ENCODE measurements at regions not wholly inside any gene's neighbourhood (a gene's known extent, or its start where the extent isn't known, plus 50 kb on each side); places are given as distances from the start of the nearest gene placed in this dataset.
"Not testable (repeated sequence)": the region's sequence is repeated elsewhere in the genome, so short reads cannot be mapped to it uniquely, and the experiment has no call there.

DNA sequence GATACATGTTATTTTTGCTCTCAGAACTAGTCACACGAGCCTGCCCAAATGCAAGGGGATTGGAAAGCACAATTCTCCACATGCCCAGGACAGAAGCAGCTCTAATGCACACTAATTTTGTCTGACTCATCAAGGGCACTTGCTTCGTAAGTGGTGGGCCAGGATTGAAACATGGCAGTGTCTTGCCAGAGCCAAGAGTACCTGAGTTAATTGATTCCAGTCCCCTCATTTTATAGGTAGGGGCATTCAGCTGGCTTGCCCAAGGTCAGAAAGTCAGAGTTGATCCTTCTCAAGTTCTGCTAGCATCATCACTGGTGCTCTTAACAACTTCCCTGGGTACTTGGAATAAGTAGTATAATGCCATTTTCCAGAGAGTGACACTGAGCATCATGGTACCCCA is 356.1 kb downstream of the ZNF326 start:
- Histone ChIP-seq H3K4me2 (ENCODE audit: low read length) (no peak overlapping the region), H3K36me3 (replicated peaks; ENCODE audit: low read depth, low read length) (no peaks in the 10 kb centered on the region), H3K79me2 (ENCODE audit: low read length) (no peaks in the 10 kb centered on the region)

DNA sequence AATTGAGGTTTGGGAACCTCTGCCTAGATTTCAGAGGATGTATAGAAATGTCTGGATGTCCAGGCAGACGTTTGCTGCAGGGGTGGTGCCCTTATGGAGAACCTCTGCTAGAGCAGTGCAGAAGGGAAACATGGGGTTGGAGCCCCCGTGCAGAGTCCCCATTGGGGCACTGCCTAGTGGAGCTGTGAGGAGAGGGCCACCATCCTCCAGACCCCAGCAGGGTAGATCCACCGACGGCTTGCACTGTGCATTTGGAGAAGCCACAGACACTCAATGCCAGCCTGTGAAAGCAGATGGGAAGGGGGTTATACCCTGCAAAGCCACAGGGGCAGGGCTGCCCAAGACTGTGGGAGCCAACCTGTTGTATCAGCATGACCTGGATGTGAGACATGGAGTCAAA is 354.6 kb downstream of the ZNF326 start:
- no peaks in the 10 kb centered on the region for H3K79me2 ChIP-seq (ENCODE audit: low read length)
- H4K20me1 ChIP-seq (ENCODE audit: insufficient read depth, low read length) = no peaks in the 10 kb centered on the region
- no peak overlapping the region for H3K4me2 ChIP-seq (ENCODE audit: low read length)
- H3K4me1 ChIP-seq (ENCODE audit: low read length) = peaks cover 9% of the 10 kb centered on the region; the same call in 1 of the 2 replicates
- H3K4me3 ChIP-seq (ENCODE audit: low read length) = no peak overlapping the region
- no peaks in the 10 kb centered on the region for H3K27me3 ChIP-seq (ENCODE audit: low read depth, low read length)
- no peak overlapping the region for H2AFZ ChIP-seq (ENCODE audit: low read depth, low read length)
- H3K9ac ChIP-seq (ENCODE audit: low read length) = no peak overlapping the region
- TF ChIP-seq, protein P1, sequence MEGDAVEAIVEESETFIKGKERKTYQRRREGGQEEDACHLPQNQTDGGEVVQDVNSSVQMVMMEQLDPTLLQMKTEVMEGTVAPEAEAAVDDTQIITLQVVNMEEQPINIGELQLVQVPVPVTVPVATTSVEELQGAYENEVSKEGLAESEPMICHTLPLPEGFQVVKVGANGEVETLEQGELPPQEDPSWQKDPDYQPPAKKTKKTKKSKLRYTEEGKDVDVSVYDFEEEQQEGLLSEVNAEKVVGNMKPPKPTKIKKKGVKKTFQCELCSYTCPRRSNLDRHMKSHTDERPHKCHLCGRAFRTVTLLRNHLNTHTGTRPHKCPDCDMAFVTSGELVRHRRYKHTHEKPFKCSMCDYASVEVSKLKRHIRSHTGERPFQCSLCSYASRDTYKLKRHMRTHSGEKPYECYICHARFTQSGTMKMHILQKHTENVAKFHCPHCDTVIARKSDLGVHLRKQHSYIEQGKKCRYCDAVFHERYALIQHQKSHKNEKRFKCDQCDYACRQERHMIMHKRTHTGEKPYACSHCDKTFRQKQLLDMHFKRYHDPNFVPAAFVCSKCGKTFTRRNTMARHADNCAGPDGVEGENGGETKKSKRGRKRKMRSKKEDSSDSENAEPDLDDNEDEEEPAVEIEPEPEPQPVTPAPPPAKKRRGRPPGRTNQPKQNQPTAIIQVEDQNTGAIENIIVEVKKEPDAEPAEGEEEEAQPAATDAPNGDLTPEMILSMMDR (IDR thresholded peaks at IDR 0.05; ENCODE audit: low read depth, low read length) = no peak
- no peak for TF ChIP-seq EZH2phosphoT487 (IDR thresholded peaks at IDR 0.05; ENCODE audit: low read depth)
- no peaks in the 10 kb centered on the region for H3K36me3 ChIP-seq (replicated peaks; ENCODE audit: low read depth, low read length)
- H3K9me3 ChIP-seq (ENCODE audit: insufficient read depth, low read length) = no peaks in the 10 kb centered on the region
- H3K27ac ChIP-seq (ENCODE audit: low read length) = no peak overlapping the region

More for the DNA sequence above, 356.1 kb downstream of the ZNF326 start:
- Histone ChIP-seq H3K4me1 (ENCODE audit: low read length) (peaks cover 6% of the 10 kb centered on the region; the same call in 1 of the 2 replicates), H4K20me1 (ENCODE audit: insufficient read depth, low read length) (no peaks in the 10 kb centered on the region), H3K27me3 (ENCODE audit: low read depth, low read length) (no peaks in the 10 kb centered on the region), H3K4me3 (ENCODE audit: low read length) (no peak overlapping the region), H3K9ac (ENCODE audit: low read length) (no peak overlapping the region), H3K9me3 (ENCODE audit: insufficient read depth, low read length) (no peaks in the 10 kb centered on the region), H2AFZ (ENCODE audit: low read depth, low read length) (no peak overlapping the region), H3K27ac (ENCODE audit: low read length) (no peak overlapping the region)
- TF ChIP-seq, protein P1 (IDR thresholded peaks at IDR 0.05; ENCODE audit: low read depth, low read length) = no peak
- no peak for TF ChIP-seq EZH2phosphoT487 (IDR thresholded peaks at IDR 0.05; ENCODE audit: low read depth)

- Histone ChIP-seq H3K9me3 (ENCODE audit: insufficient read depth, low read length) (no peaks in the 10 kb centered on the region), H3K27me3 (ENCODE audit: low read depth, low read length) (no peaks in the 10 kb centered on the region), H3K4me2 (ENCODE audit: low read length) (no peak overlapping the region), H3K9ac (ENCODE audit: low read length) (no peak overlapping the region), H3K4me1 (ENCODE audit: low read length) (peaks cover 9% of the 10 kb centered on the region; the same call in 1 of the 2 replicates), H3K27ac (ENCODE audit: low read length) (no peak overlapping the region), H3K79me2 (ENCODE audit: low read length) (no peaks in the 10 kb centered on the region), H2AFZ (ENCODE audit: low read depth, low read length) (no peak overlapping the region), H3K36me3 (replicated peaks; ENCODE audit: low read depth, low read length) (no peaks in the 10 kb centered on the region), H4K20me1 (ENCODE audit: insufficient read depth, low read length) (no peaks in the 10 kb centered on the region), H3K4me3 (ENCODE audit: low read length) (no peak overlapping the region)
- no peak for TF ChIP-seq EZH2phosphoT487 (IDR thresholded peaks at IDR 0.05; ENCODE audit: low read depth)
- TF ChIP-seq, protein P1 (IDR thresholded peaks at IDR 0.05; ENCODE audit: low read depth, low read length) = no peak
Measured at GRCh38 chr1:90348934-90349333, 354.0 kb downstream of the ZNF326 start.

- not testable (repeated sequence) for H3K27me3 ChIP-seq (ENCODE audit: low read depth, low read length); H3K4me2 ChIP-seq (ENCODE audit: low read length); H3K36me3 ChIP-seq (replicated peaks; ENCODE audit: low read depth, low read length); H4K20me1 ChIP-seq (ENCODE audit: insufficient read depth, low read length); H3K4me3 ChIP-seq (ENCODE audit: low read length); H3K27ac ChIP-seq (ENCODE audit: low read length); H3K4me1 ChIP-seq (ENCODE audit: low read length); H3K79me2 ChIP-seq (ENCODE audit: low read length); H3K9me3 ChIP-seq (ENCODE audit: insufficient read depth, low read length); H2AFZ ChIP-seq (ENCODE audit: low read depth, low read length); H3K9ac ChIP-seq (ENCODE audit: low read length)
Measured at GRCh38 chr1:90348459-90348858, 353.5 kb downstream of the ZNF326 start.

DNA sequence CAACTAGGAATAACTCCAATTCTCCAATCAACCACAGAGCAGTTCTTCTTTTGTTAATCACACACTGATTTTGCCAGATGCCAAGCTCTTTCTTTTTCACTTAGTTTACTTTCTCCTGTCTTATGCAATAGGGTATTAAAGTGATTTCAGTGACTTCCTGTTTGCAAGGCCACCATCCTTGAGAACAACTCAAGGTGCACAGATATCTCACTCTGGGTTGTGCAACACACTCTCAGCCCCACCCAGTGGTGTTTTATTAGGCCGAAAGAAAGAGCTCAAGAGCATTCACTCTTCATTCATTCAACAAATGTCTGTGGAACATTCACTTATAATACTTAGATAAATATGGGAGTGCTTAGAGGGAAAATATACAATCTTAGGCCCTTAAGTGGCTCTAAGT is 352.5 kb downstream of the ZNF326 start:
- no peak overlapping the region for H2AFZ ChIP-seq (ENCODE audit: low read depth, low read length)
- TF ChIP-seq EZH2phosphoT487 (IDR thresholded peaks at IDR 0.05; ENCODE audit: low read depth) = no peak
- TF ChIP-seq, protein P1 (IDR thresholded peaks at IDR 0.05; ENCODE audit: low read depth, low read length) = no peak

More for the DNA sequence above, 352.5 kb downstream of the ZNF326 start:
- Histone ChIP-seq H3K36me3 (replicated peaks; ENCODE audit: low read depth, low read length) (no peaks in the 10 kb centered on the region), H3K79me2 (ENCODE audit: low read length) (no peaks in the 10 kb centered on the region), H3K4me2 (ENCODE audit: low read length) (no peak overlapping the region), H3K27me3 (ENCODE audit: low read depth, low read length) (no peaks in the 10 kb centered on the region), H3K9me3 (ENCODE audit: insufficient read depth, low read length) (no peaks in the 10 kb centered on the region), H3K9ac (ENCODE audit: low read length) (no peak overlapping the region), H3K4me3 (ENCODE audit: low read length) (no peak overlapping the region), H3K4me1 (ENCODE audit: low read length) (peaks cover 9% of the 10 kb centered on the region; the same call in 1 of the 2 replicates), H3K27ac (ENCODE audit: low read length) (no peak overlapping the region), H4K20me1 (ENCODE audit: insufficient read depth, low read length) (no peaks in the 10 kb centered on the region)

All from OCI-LY3 (cell line).